ACHN (cell line): ENCODE measurements at regions not wholly inside any gene's neighbourhood (a gene's known extent, or its start where the extent isn't known, plus 50 kb on each side); places are given as distances from the start of the nearest gene placed in this dataset.

Source experiments
- DNase-seq: peaks from one replicate; pipeline ENCODE4 v3.0.0-alpha.2; 2015
- in situ Hi-C: cut with HindIII; loops from 2 replicates; pipeline ENCODE4 v1.10.0; 2017; ENCODE audit warnings: low sequenced_read_pairs, low pct_ligation_motif_present, low pct_unique_long_range_greater_than_20kb

GRCh38 chr2:118709786-118710185 lies 137.7 kb downstream of the EN1 start:
- in situ Hi-C loops: no loop called here
- DNase-seq: no peak

DNA sequence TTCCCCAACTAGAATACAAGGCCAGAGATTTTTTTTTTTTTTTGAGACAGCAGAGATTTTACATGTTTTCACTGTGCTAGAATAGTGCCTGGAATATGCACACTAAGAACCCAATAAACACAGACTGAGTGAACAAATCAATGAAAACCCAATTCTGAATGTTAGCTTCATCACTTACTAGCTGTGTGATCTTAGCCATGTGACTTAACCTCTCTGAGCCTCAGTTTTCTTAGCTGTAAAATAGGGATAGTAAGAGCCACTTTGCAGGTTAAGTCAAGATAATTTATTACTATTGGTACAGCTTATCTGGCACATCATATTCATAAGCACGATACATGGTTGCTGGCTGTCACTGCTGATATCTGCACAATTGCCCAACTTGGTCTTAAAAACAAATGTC lies 140.6 kb downstream of the EN1 start:
- in situ Hi-C loops: no loop called here
- no peak for DNase-seq

GRCh38 chr2:118706371-118706770 lies 141.1 kb downstream of the EN1 start:
- in situ Hi-C loops: no loop called here

GRCh38 chr2:118705032-118705431 lies 142.4 kb downstream of the EN1 start:
- in situ Hi-C loops: no loop called here

More at GRCh38 chr2:118706371-118706770, 141.1 kb downstream of the EN1 start:
- DNase-seq: no peak

DNA sequence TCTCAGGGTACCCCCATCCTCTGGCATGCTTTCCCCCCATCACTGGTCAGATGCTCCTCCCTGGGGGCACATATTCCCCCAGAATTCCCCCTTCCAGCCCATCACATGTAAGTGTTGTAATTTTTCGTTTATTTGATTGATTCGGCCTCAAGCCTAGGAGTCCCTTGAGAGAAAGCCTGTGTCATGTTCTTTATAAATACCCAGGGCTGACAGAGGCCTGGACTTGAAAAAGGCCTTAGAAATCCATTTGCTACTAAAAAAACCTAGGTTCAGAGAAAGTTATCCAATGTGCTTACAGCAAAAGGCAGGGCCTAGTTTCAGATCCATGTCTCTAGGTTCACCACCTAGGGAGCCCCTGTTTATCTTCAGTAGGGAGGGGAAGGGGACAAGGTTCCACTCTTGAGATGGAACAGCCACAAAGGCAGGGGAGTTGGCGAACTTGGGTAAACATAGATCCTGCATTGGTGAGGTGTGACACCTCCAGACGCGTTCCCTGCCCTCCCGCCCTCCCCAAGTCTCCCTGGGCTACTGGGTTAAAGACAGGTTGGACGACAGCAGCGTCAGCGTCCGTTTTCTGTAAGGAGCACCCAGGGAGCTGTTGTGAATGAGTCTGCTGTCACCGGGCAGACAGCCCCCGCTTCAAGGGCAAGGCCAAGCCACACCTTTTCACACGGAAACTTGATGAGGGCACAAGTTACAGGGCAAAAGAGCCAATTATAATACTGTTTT lies 147.8 kb downstream of the EN1 start:
- in situ Hi-C loops: no loop called here
- DNase-seq: no peak

More at GRCh38 chr2:118705032-118705431, 142.4 kb downstream of the EN1 start:
- DNase-seq: no peak

- in situ Hi-C loops: no loop called here
- DNase-seq: no peak
These were observed 148.9 kb downstream of the EN1 start for GRCh38 chr2:118698564-118698963.

DNA sequence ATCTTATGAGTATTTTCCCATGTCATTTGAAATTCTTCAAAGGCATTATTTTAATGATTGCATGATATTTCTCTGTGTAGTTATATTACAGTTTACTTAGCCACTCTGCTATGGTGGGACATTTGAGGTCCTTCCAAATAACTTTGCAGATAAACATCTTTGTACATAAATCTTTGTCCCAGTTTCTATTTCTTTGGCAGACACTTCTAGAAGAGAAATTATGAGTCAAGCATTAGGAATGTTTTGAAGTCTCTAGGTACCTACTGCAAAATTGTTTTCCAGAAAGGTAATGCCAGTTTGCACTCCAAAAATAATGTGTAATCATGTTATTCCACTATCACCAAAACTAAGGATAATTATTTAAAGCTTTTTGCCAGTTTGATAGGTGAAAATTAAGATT lies 149.7 kb downstream of the EN1 start:
- in situ Hi-C loops: no loop called here
- no peak for DNase-seq

DNA sequence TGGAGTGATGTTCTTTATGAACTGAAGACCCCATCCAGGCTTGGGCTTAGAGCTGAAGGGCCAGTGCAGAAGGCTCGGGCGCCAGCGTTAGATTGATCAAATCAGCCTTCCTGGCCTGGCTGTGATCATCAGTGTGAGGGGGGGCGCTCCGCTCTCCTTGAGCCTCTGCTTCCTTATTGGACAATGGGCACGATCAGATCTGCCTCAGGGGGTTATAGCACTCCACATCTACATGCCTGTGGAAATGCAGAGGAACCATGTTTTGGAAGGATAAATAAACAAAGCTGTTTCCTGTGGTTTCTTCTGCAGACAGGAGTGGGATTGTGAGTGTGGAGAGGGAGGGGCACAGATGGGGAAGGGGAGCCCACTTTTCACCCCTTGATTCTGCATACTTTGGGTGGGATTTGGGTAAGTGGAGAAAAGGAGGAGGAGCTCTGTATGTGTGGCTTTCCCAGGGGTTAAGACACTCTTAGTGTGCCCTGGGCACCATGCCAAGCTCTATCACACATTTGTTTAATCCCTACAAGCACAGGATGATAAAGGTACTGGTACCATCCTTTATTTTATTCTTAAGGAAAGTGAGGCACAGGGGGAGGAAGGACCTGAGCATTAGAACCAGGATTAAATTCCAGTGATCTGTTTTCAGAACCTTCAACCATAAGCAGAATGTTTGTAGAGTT lies 150.5 kb downstream of the EN1 start:
- DNase-seq: no peak
- in situ Hi-C loops: no loop called here

DNA sequence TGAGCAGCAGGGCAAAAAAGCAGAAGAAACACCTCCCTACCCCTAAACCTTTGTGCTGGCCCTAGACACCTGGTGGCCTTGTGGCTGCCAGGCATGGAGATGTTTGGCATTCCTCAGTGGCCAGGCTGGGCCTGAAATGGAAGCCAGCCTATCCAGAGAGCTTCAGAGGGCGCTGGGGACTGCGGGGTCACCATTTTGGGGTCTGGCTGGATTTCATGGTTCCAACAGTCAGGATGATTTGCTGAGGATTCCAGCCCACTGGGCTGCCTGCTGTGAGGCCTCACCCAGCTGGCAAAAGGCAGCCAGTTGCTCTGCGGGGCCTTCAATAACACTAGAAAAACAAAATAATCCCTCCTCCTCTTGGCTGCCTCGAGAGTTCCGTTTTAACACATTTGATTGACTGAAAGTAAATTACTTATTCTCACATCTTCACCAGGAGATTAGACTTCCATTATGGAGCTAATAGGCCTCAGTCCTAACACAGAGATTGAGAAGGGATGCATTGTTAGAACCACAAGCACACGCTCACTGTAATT lies 154.1 kb downstream of the EN1 start:
- in situ Hi-C loops: no loop called here
- DNase-seq: no peak

GRCh38 chr2:118689874-118690273 lies 157.6 kb downstream of the EN1 start:
- in situ Hi-C loops: no loop called here

GRCh38 chr2:118689456-118689855 lies 158.0 kb downstream of the EN1 start:
- in situ Hi-C loops: no loop called here

More at GRCh38 chr2:118689874-118690273, 157.6 kb downstream of the EN1 start:
- no peak for DNase-seq

DNA sequence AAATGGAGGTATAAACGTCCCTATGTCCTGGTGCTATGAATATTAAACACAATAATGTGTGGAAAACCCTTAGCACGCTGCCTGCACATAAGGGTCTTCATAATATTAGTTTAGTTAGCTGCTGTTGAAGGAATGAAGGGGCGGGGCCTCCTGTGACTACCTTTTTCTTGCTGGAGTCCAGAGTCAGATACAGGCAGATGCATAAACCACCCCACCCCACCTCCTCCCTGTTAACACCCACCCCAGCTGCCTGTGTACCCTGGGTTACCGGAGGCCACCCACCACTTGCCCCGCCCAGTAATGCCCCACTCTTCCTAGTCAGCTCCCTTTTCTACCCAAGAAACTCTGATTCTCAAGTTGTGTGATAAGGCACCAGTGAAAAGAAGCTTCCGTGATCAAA lies 158.4 kb downstream of the EN1 start:
- DNase-seq: no peak
- in situ Hi-C loops: no loop called here

More at GRCh38 chr2:118689456-118689855, 158.0 kb downstream of the EN1 start:
- DNase-seq: no peak

- in situ Hi-C loops: no loop called here
- DNase-seq: no peak
These were observed 159.8 kb downstream of the EN1 start for GRCh38 chr2:118687698-118688097.

DNA sequence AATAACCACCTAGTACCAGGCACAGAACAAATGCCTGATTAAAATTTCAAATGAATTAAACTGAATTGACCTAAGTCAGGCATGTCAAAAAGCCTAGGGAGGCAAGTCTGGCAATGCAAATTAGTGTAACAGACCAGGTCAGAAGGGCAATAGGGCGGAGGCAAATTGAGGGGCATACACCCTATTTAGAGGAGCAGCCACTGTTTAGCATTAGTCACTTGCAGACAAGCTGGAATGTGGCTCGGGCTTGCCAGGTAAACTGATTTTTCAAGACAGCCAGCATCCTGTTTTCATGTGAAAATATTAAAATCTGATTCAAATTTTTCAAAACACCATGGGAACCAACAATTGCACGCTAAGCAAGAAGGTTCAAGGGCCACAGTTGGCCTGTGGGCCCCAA lies 160.3 kb downstream of the EN1 start:
- in situ Hi-C loops: no loop called here
- no peak for DNase-seq

DNA sequence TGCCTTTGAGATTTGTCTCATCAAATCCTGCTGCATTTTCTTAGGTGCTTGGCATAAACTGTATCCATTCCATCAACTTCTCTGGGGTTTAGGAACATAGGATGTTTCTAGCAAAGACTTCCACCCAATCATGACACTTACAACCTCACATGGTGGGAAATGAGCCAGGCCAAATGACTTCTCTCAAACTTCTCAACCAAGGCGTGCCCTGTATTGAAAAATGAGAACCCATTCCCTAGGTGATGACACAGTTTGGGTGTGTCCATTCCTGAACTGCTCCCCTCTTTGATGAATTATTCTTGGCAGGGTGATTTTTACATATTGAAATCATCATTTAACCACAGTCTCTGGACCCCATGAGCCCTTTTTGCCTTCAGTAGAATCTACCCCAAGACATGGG lies 161.1 kb downstream of the EN1 start:
- in situ Hi-C loops: no loop called here
- no peak for DNase-seq

DNA sequence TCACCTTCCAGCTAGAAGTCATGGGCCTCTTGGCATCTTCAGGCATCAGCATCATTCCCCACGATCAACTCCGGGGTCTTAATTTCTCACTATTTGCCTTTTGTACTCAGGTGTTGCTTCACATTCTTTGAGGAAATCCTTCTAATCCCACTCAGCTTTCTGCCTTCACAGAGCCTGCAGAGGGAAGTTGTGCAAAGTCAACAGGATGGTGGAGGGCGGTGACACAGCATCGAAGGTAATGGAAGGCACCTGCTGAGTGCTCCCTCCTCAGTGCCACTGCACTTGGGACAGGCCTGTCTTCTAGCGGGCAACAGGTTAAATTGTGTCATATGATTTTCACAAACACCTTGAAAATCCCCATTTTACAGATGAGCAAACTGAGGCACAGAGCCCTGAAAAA lies 164.0 kb downstream of the EN1 start:
- no peak for DNase-seq
- in situ Hi-C loops: no loop called here

GRCh38 chr2:118678985-118679384 lies 168.5 kb downstream of the EN1 start:
- in situ Hi-C loops: no loop called here
- DNase-seq: no peak

DNA sequence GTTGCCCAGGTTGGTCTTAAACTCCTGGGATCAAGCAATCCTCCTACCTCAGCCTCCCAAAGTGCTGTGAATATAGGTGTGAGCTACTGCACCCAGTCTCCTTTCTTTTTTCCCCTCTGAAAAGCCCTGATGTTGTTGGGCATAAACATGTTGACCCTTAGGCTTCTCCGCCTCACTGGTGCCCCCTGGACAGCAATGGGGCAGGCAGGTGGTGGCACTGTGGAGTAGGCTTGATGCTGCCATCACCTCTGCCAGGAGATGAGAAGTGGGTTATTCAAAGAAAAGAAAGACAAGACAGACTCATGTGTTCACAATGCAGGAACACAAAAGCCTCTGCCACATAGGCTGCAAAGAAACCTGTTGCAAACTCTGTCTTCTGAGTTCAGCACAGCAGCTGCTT lies 169.9 kb downstream of the EN1 start:
- DNase-seq: no peak
- in situ Hi-C loops: no loop called here

DNA sequence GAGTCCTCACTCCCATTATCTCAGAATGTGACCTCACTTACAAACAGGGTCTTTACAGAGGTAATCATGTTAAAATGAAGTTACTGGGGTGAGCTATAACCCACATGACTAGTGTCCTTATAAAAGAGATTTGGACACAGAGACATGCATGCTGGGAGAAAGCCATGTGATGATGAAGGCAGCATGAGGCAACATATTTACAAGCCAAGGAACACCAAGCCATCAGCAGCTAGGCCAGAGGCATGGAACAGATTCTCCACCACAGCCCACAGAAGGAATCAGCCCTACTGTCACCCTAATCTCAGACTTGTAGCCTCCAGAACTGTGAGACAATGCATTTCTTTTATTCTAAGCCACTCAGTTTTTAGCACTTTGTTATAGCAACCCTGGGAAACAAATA lies 171.9 kb downstream of the EN1 start:
- no peak for DNase-seq
- in situ Hi-C loops: no loop called here
